Sigmoid colon (tissue), 6 donors: ENCODE measurements at regions not wholly inside any gene's neighbourhood (a gene's known extent, or its start where the extent isn't known, plus 50 kb on each side); places are given as distances from the start of the nearest gene placed in this dataset.

Experiments
- DNase-seq: peaks from one replicate; pipeline ENCODE4 v3.0.0-alpha.2; 2019
- H3K27ac ChIP-seq, 4 donors: fragments of 200-600 bp; sonication (generic); one replicate each; pipeline ENCODE4 v1.5.1; 2016 to 2019; ENCODE audit warnings: mild to moderate bottlenecking in 1 of 4
- H3K27me3 ChIP-seq, 3 donors: fragments of 200-600 bp; sonication (generic); one replicate each; pipeline ENCODE4 v1.5.1; 2019; ENCODE audit warnings: mild to moderate bottlenecking in 1 of 3
- H3K36me3 ChIP-seq, 4 donors: fragments of 200-600 bp; sonication (generic); one replicate each; pipeline ENCODE4 v1.5.1; 2016 to 2019
- H3K4me1 ChIP-seq, 4 donors: fragments of 200-600 bp; sonication (generic); one replicate each; pipeline ENCODE4 v1.5.1; 2017 to 2019
- H3K4me3 ChIP-seq, 4 donors: fragments of 200-600 bp; sonication (generic); one replicate each; pipeline ENCODE4 v1.5.1; 2017 to 2019; ENCODE audit warnings: mild to moderate bottlenecking in 2 of 4, moderate library complexity in 1 of 4
- H3K9me3 ChIP-seq, 4 donors: fragments of 200-600 bp in 3 of 4; sonication (generic) in 3 of 4; one replicate each; pipeline versions ENCODE4 v1.5.1 to v1.6.1; 2013 to 2019
- EP300 ChIP-seq, 4 donors: sonication (generic); formaldehyde crosslinking; IDR thresholded peaks; one replicate each; pipeline ENCODE4 v1.6.1; 2017; ENCODE audit warnings: antibody characterized with exemption in 4 of 4
- POLR2A ChIP-seq, 2 donors: fragments of 450-650 bp; IDR thresholded peaks; one replicate each; pipeline ENCODE4 v1.6.1; 2016; ENCODE audit warnings: antibody characterized with exemption in 2 of 2, mild to moderate bottlenecking in 2 of 2, moderate library complexity in 2 of 2
- POLR2AphosphoS5 ChIP-seq, 4 donors: sonication (generic); formaldehyde crosslinking; IDR thresholded peaks; one replicate each; pipeline ENCODE4 v1.6.1; 2017; ENCODE audit warnings: antibody characterized with exemption in 4 of 4
- WGBS, 2 donors: extraction: QIAGEN DNeasy Blood & Tissue Kit; methylation state at CpG; one replicate each; pipeline ENCODE4 v1.1.7; 2013; 5-methylcytosine and 5-hydroxymethylcytosine counted together
- intact Hi-C: fragments of 100-400 bp; cut with DNase I; formaldehyde crosslinking; loops from one replicate; pipeline ENCODE4 v1.15.1; 2023
- TF ChIP-seq, protein P1 (sequence below), 4 experiments: fragments of 450-650 bp in 3 of 4; fragments of 200-600 bp in 1 of 4; IDR thresholded peaks; one replicate each; pipeline ENCODE4 v1.5.1; 2016 to 2019; ENCODE audit warnings: antibody characterized with exemption in 4 of 4, mild to moderate bottlenecking in 3 of 4, moderate library complexity in 2 of 4
- donor health status: healthy with polysubstance abuse.
- donor health status: healthy.

- no peaks in the 10 kb centered on the region for H3K4me1 ChIP-seq
- peaks cover 0 to 11% (median 0%) of the 10 kb centered on the region in 3 donors for H3K27me3 ChIP-seq
- no peak overlapping the region for H3K4me3 ChIP-seq
- TF ChIP-seq, protein P1, sequence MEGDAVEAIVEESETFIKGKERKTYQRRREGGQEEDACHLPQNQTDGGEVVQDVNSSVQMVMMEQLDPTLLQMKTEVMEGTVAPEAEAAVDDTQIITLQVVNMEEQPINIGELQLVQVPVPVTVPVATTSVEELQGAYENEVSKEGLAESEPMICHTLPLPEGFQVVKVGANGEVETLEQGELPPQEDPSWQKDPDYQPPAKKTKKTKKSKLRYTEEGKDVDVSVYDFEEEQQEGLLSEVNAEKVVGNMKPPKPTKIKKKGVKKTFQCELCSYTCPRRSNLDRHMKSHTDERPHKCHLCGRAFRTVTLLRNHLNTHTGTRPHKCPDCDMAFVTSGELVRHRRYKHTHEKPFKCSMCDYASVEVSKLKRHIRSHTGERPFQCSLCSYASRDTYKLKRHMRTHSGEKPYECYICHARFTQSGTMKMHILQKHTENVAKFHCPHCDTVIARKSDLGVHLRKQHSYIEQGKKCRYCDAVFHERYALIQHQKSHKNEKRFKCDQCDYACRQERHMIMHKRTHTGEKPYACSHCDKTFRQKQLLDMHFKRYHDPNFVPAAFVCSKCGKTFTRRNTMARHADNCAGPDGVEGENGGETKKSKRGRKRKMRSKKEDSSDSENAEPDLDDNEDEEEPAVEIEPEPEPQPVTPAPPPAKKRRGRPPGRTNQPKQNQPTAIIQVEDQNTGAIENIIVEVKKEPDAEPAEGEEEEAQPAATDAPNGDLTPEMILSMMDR (IDR thresholded peaks at IDR 0.05), result no peak
- no peak for TF ChIP-seq EP300 (IDR thresholded peaks at IDR 0.05)
- no peak for TF ChIP-seq POLR2A (IDR thresholded peaks at IDR 0.05)
- no peak for TF ChIP-seq POLR2AphosphoS5 (IDR thresholded peaks at IDR 0.05)
- no peak overlapping the region for H3K27ac ChIP-seq
- intact Hi-C loops, result no loop called here
- H3K36me3 ChIP-seq, result no peaks in the 10 kb centered on the region
- WGBS, 2 donors, result 28 to 82% methylated on average over 9 of the region's 9 CpGs
- no peak for DNase-seq
- no peaks in the 10 kb centered on the region for H3K9me3 ChIP-seq
Observed at GRCh38 chr20:61184194-61184593, 67.9 kb upstream of the CDH4 start.

DNA sequence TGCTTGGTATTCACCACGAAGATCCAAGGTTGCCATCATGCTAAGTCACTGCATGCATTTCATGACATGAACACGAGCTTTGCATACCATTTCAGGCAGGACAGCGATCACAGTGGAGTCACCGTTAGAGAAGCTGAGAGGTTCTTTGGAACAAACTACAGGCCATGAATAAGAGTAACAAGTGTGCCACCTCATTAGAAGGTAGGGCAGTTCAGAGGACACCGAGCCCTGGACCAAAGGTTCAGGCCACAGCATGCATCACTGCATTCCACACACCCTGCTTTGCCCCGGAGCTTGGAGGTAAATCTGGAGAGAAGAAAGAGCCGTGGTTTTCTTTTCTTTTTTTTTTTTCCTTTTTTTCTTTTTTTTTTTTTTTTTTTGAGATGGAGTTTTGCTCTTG is 66.9 kb upstream of the CDH4 start:
- H3K27ac ChIP-seq, result no peak overlapping the region
- TF ChIP-seq EP300 (IDR thresholded peaks at IDR 0.05), result no peak
- no peak for TF ChIP-seq POLR2A (IDR thresholded peaks at IDR 0.05)
- TF ChIP-seq POLR2AphosphoS5 (IDR thresholded peaks at IDR 0.05), result no peak
- TF ChIP-seq, protein P1 (IDR thresholded peaks at IDR 0.05), result no peak
- no peaks in the 10 kb centered on the region for H3K36me3 ChIP-seq
- WGBS, 2 donors, result 71 to 82% methylated on average over 7 of the region's 7 CpGs
- H3K27me3 ChIP-seq, result peaks cover 0 to 11% (median 0%) of the 10 kb centered on the region in 3 donors
- H3K9me3 ChIP-seq, result no peaks in the 10 kb centered on the region
- H3K4me3 ChIP-seq, result no peak overlapping the region
- intact Hi-C loops, result no loop called here
- no peak for DNase-seq
- H3K4me1 ChIP-seq, result no peaks in the 10 kb centered on the region

DNA sequence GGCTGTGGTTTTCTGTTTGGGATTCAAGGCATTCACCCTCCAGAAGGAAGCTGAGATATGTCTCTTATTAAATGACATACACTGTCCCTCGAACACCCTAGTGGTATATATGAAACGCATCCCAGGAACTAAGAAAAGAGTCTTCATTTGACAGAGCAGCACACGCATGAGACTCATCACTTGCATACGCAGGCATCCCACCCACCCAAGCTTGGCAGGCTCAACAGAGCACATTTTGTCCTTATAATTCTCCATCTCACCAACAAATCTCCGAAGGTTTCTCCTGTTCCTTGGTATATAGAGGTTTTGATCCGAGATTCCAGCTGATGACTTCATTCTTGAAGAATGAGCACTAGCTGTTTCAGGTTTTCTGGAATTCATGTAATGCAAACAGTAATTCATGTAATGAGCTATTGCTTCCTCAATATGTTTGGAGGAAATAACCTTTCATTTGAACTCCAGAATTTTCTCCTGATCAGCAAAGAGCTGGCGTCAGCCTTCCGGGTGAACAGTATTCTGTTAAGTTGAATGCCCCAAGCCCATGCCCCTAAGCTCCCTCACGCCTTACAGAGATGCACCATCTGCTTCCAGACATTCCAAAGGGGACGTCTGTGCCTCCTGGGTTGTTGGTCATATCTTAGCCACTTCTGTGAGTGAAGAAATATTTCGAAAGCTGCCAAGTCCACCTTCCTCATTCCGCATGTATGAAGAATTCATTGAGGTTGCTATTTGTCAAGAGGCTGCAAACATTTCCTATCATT is 66.0 kb upstream of the CDH4 start:
- 33 to 48% methylated on average over 12 of the region's 12 CpGs for WGBS, 2 donors
- no peaks in the 10 kb centered on the region for H3K9me3 ChIP-seq
- TF ChIP-seq POLR2A (IDR thresholded peaks at IDR 0.05) (no peak), POLR2AphosphoS5 (IDR thresholded peaks at IDR 0.05) (no peak), EP300 (IDR thresholded peaks at IDR 0.05) (no peak)
- TF ChIP-seq, protein P1 (IDR thresholded peaks at IDR 0.05), result no peak
- H3K4me3 ChIP-seq, result no peak overlapping the region
- intact Hi-C loops, result no loop called here
- H3K4me1 ChIP-seq, result no peaks in the 10 kb centered on the region
- H3K36me3 ChIP-seq, result no peaks in the 10 kb centered on the region
- H3K27me3 ChIP-seq, result peaks cover 0 to 13% (median 0%) of the 10 kb centered on the region in 3 donors
- no peak overlapping the region for H3K27ac ChIP-seq
- no peak for DNase-seq

GRCh38 chr20:61186771-61187472 is 65.1 kb upstream of the CDH4 start:
- Histone ChIP-seq H3K4me1 (no peaks in the 10 kb centered on the region), H3K4me3 (no peak overlapping the region), H3K27ac (no peak overlapping the region), H3K9me3 (no peaks in the 10 kb centered on the region), H3K27me3 (peaks cover 0 to 16% (median 0%) of the 10 kb centered on the region in 3 donors), H3K36me3 (no peaks in the 10 kb centered on the region)
- no peak for DNase-seq
- intact Hi-C loops, result no loop called here
- WGBS, 2 donors, result 84% methylated on average over 11 of the region's 11 CpGs
- TF ChIP-seq POLR2A (IDR thresholded peaks at IDR 0.05), result no peak
- TF ChIP-seq, protein P1 (IDR thresholded peaks at IDR 0.05), result no peak
- no peak for TF ChIP-seq EP300 (IDR thresholded peaks at IDR 0.05)
- TF ChIP-seq POLR2AphosphoS5 (IDR thresholded peaks at IDR 0.05), result no peak
